ENCODE measurements at regions not wholly inside any gene's neighbourhood (a gene's known extent, or its start where the extent isn't known, plus 50 kb on each side); places are given as distances from the start of the nearest gene placed in this dataset.

GRCh38 chr3:184659797-184660301, 52.0 kb downstream of the MAGEF1 start:
- intact Hi-C loops (cut with DNase I; ENCODE audit: low total_unique reads): no loop called here
- no peak for TF ChIP-seq POLR2A (IDR thresholded peaks at IDR 0.05)
- no peak for TF ChIP-seq CTCF (IDR thresholded peaks at IDR 0.05)
- H3K4me3 ChIP-seq (ENCODE audit: low read depth, poor library complexity, severe bottlenecking): no peak overlapping the region
- no peak for DNase-seq (ENCODE audit: low spot score in 2 of 2)
- WGBS, 2 donors: 69 to 76% methylated on average over 9 to 10 of the region's 10 CpGs

GRCh38 chr3:184658223-184658928, 53.5 kb downstream of the MAGEF1 start:
- WGBS, 2 donors: 61 to 76% methylated on average over 10 of the region's 10 CpGs
- intact Hi-C loops (cut with DNase I; ENCODE audit: low total_unique reads): no loop called here
- TF ChIP-seq CTCF (IDR thresholded peaks at IDR 0.05) (no peak), POLR2A (IDR thresholded peaks at IDR 0.05) (no peak)
- H3K4me3 ChIP-seq (ENCODE audit: low read depth, poor library complexity, severe bottlenecking): no peak overlapping the region
- no peak for DNase-seq (ENCODE audit: low spot score in 2 of 2)

- no peak overlapping the region for H3K4me3 ChIP-seq (ENCODE audit: low read depth, poor library complexity, severe bottlenecking)
- no peak for DNase-seq (ENCODE audit: low spot score in 2 of 2)
- WGBS, 2 donors: 55 to 59% methylated on average over 10 of the region's 10 CpGs
- TF ChIP-seq POLR2A (IDR thresholded peaks at IDR 0.05) (no peak), CTCF (IDR thresholded peaks at IDR 0.05) (no peak)
- intact Hi-C loops (cut with DNase I; ENCODE audit: low total_unique reads): no loop called here
These were observed 54.8 kb downstream of the MAGEF1 start for GRCh38 chr3:184656829-184657681.

- WGBS, 2 donors: 24% methylated on average over 5 of the region's 5 CpGs
- TF ChIP-seq CTCF (IDR thresholded peaks at IDR 0.05) (no peak), POLR2A (IDR thresholded peaks at IDR 0.05) (no peak)
- no peak for DNase-seq (ENCODE audit: low spot score in 2 of 2)
- intact Hi-C loops (cut with DNase I; ENCODE audit: low total_unique reads): no loop called here
- no peak overlapping the region for H3K4me3 ChIP-seq (ENCODE audit: low read depth, poor library complexity, severe bottlenecking)
These were observed 55.4 kb downstream of the MAGEF1 start for GRCh38 chr3:184656458-184656828.

GRCh38 chr3:184655597-184655996, 56.3 kb downstream of the MAGEF1 start:
- no peak overlapping the region for H3K4me3 ChIP-seq (ENCODE audit: low read depth, poor library complexity, severe bottlenecking)
- intact Hi-C loops (cut with DNase I; ENCODE audit: low total_unique reads): no loop called here
- no peak for DNase-seq (ENCODE audit: low spot score in 2 of 2)
- TF ChIP-seq POLR2A (IDR thresholded peaks at IDR 0.05) (no peak), CTCF (IDR thresholded peaks at IDR 0.05) (no peak)
- WGBS, 2 donors: 70 to 78% methylated on average over 2 of the region's 2 CpGs
